ENCODE measurements at regions not wholly inside any gene's neighbourhood (a gene's known extent, or its start where the extent isn't known, plus 50 kb on each side); places are given as distances from the start of the nearest gene placed in this dataset.

DNA sequence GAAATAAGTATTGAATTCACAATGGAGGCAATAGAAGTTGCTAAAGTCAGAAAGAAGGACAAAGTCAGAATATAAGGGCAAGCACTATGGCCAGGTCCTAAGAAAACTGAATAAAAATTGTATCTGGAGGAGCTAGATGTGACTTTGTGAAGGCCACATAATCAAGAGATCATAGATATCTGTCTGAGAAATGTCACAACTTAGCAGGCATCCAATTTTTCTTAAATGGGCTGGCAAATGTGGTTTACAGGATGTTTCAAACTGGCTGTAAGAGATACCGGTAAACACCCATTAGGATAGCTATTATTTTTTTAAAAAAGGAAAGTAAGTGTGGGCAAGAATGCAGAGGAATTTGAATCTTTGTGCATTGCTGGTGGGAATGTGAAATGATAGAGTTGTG lies 303.1 kb upstream of the CHORDC1 start:
- TF ChIP-seq CEBPB (IDR thresholded peaks at IDR 0.05) (no peak), TEAD4 (IDR thresholded peaks at IDR 0.05) (no peak), EGR1 (IDR thresholded peaks at IDR 0.05) (no peak), MAX (IDR thresholded peaks at IDR 0.05) (no peak), ZBTB7A (IDR thresholded peaks at IDR 0.05; ENCODE audit: low read depth) (no peak), CREB1 (IDR thresholded peaks at IDR 0.05; ENCODE audit: low read depth) (no peak), YY1 (IDR thresholded peaks at IDR 0.05; ENCODE audit: low read depth) (no peak), TCF12 (IDR thresholded peaks at IDR 0.05; ENCODE audit: low read depth) (no peak), NFIC (IDR thresholded peaks at IDR 0.05) (no peak), REST (IDR thresholded peaks at IDR 0.05; ENCODE audit: low read depth) (no peak)
- TF ChIP-seq, protein P1, sequence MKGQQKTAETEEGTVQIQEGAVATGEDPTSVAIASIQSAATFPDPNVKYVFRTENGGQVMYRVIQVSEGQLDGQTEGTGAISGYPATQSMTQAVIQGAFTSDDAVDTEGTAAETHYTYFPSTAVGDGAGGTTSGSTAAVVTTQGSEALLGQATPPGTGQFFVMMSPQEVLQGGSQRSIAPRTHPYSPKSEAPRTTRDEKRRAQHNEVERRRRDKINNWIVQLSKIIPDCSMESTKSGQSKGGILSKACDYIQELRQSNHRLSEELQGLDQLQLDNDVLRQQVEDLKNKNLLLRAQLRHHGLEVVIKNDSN (IDR thresholded peaks at IDR 0.05), result no peak

- TF ChIP-seq RAD21 (IDR thresholded peaks at IDR 0.05; ENCODE audit: low read depth) (no peak), EGR1 (IDR thresholded peaks at IDR 0.05) (no peak), EP300 (IDR thresholded peaks at IDR 0.05; ENCODE audit: borderline replicate concordance) (no peak), NFIC (IDR thresholded peaks at IDR 0.05) (no peak), CREB1 (IDR thresholded peaks at IDR 0.05; ENCODE audit: low read depth) (no peak), CEBPB (IDR thresholded peaks at IDR 0.05) (no peak), MAX (IDR thresholded peaks at IDR 0.05) (no peak), TEAD4 (IDR thresholded peaks at IDR 0.05) (no peak), ZBTB7A (IDR thresholded peaks at IDR 0.05; ENCODE audit: low read depth) (no peak), TAF1 (IDR thresholded peaks at IDR 0.05; ENCODE audit: low read depth) (no peak)
- TF ChIP-seq, protein P1 (IDR thresholded peaks at IDR 0.05), result no peak
Measured at GRCh38 chr11:90512846-90513245, 290.0 kb upstream of the CHORDC1 start.

DNA sequence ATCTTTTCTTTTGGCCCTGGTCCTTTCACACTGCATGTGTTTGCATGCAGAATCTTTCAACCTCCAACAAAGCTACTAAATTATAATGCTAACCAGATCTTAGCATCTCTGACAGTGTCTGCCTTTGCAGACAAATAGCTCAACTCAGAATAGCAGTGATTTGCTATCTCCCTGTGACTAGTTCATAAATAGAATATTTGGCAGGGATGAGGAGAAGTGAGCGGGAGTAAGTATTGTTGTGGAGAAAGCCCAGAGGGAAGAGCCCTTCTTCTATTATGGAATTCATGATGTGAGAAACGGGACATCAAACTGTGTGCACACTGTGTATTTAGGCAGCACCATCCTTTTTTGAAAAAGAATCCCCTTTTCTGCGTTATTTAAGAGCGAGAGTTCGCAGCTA lies 288.0 kb upstream of the CHORDC1 start:
- TF ChIP-seq MAX (IDR thresholded peaks at IDR 0.05) (no peak), FOXM1 (IDR thresholded peaks at IDR 0.05; ENCODE audit: borderline replicate concordance, low read depth) (no peak), TCF12 (IDR thresholded peaks at IDR 0.05; ENCODE audit: low read depth) (no peak)

DNA sequence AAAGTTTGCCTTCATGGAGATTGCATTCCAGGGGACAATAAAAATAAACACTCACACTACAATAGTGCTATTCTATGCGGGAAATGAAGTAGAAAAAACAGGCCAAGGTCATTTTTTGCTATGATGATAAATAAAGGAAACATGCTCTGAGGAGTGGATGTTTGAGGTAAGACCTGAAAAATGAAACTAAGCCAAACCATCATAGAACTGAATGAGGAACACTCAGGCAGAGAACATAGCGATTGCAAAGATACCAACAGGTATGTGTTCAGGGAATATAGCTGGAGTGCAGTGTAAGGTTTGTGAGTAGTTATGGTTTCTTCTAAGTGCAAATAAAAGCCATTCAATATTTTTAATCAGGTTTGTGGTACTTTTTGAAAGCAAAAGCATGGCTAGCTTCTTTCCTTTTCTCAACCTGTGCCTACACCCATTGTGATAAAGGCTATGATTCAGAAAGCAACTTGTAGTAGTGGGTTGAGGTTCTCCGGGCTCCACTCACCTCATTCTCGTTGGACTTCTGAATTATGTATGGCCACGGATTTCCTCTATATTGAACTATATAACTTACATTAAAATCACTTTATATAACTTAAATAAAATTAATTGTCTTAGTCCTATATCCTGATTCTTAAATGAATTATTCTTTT lies 278.2 kb upstream of the CHORDC1 start:
- TF ChIP-seq RAD21 (IDR thresholded peaks at IDR 0.05; ENCODE audit: low read depth) (no peak), CEBPB (IDR thresholded peaks at IDR 0.05) (no peak), TAF1 (IDR thresholded peaks at IDR 0.05; ENCODE audit: low read depth) (no peak), EGR1 (IDR thresholded peaks at IDR 0.05) (no peak), TCF12 (IDR thresholded peaks at IDR 0.05; ENCODE audit: low read depth) (no peak), REST (IDR thresholded peaks at IDR 0.05; ENCODE audit: low read depth) (no peak), TEAD4 (IDR thresholded peaks at IDR 0.05) (no peak), NFIC (IDR thresholded peaks at IDR 0.05) (no peak), EP300 (IDR thresholded peaks at IDR 0.05; ENCODE audit: borderline replicate concordance) (no peak), ZBTB7A (IDR thresholded peaks at IDR 0.05; ENCODE audit: low read depth) (no peak), YY1 (IDR thresholded peaks at IDR 0.05; ENCODE audit: low read depth) (no peak), MAX (IDR thresholded peaks at IDR 0.05) (no peak), FOXM1 (IDR thresholded peaks at IDR 0.05; ENCODE audit: borderline replicate concordance, low read depth) (no peak), CREB1 (IDR thresholded peaks at IDR 0.05; ENCODE audit: low read depth) (no peak)
- TF ChIP-seq, protein P1 (IDR thresholded peaks at IDR 0.05), result no peak

GRCh38 chr11:90496722-90497121 lies 273.9 kb upstream of the CHORDC1 start:
- TF ChIP-seq TCF12 (IDR thresholded peaks at IDR 0.05; ENCODE audit: low read depth) (no peak), REST (IDR thresholded peaks at IDR 0.05; ENCODE audit: low read depth) (no peak), TAF1 (IDR thresholded peaks at IDR 0.05; ENCODE audit: low read depth) (no peak), CEBPB (IDR thresholded peaks at IDR 0.05) (no peak), YY1 (IDR thresholded peaks at IDR 0.05; ENCODE audit: low read depth) (no peak), NFIC (IDR thresholded peaks at IDR 0.05) (no peak), ZBTB7A (IDR thresholded peaks at IDR 0.05; ENCODE audit: low read depth) (no peak)
- TF ChIP-seq, protein P1 (IDR thresholded peaks at IDR 0.05), result no peak

All from Ishikawa (cell line).